ENCODE measurements at regions not wholly inside any gene's neighbourhood (a gene's known extent, or its start where the extent isn't known, plus 50 kb on each side); places are given as distances from the start of the nearest gene placed in this dataset.
"Not testable (repeated sequence)": the region's sequence is repeated elsewhere in the genome, so short reads cannot be mapped to it uniquely, and the experiment has no call there.

- DNase-seq, result not testable (repeated sequence)
Observed at GRCh38 chr3:130151555-130151954, 69.9 kb downstream of the ALG1L2 start.

- not testable (repeated sequence) for DNase-seq
Observed at GRCh38 chr3:130153247-130153646, 71.6 kb downstream of the ALG1L2 start.

GRCh38 chr3:130155464-130155863 is 73.8 kb downstream of the ALG1L2 start:
- not testable (repeated sequence) for DNase-seq

- DNase-seq, result not testable (repeated sequence)
Observed at GRCh38 chr3:130166856-130167255, 85.2 kb downstream of the ALG1L2 start.

GRCh38 chr3:130175195-130175594 is 93.6 kb downstream of the ALG1L2 start:
- DNase-seq, result not testable (repeated sequence)

GRCh38 chr3:130176476-130177256 is 95.0 kb downstream of the ALG1L2 start:
- not testable (repeated sequence) for DNase-seq

GRCh38 chr3:130178835-130179234 is 97.2 kb downstream of the ALG1L2 start:
- DNase-seq, result not testable (repeated sequence)

GRCh38 chr3:130179353-130179970 is 97.8 kb downstream of the ALG1L2 start:
- DNase-seq, result not testable (repeated sequence)

- DNase-seq, result not testable (repeated sequence)
Observed at GRCh38 chr3:130182475-130182874, 100.8 kb downstream of the ALG1L2 start.

GRCh38 chr3:130183689-130184088 is 102.1 kb downstream of the ALG1L2 start:
- DNase-seq, result not testable (repeated sequence)

GRCh38 chr3:130184152-130185024 is 102.8 kb downstream of the ALG1L2 start:
- not testable (repeated sequence) for DNase-seq

- not testable (repeated sequence) for DNase-seq
Observed at GRCh38 chr3:130201272-130201671, 119.6 kb downstream of the ALG1L2 start.

- DNase-seq, result not testable (repeated sequence)
Observed at GRCh38 chr3:130203633-130204032, 122.0 kb downstream of the ALG1L2 start.

- DNase-seq, result no peak
Observed at GRCh38 chr3:130227540-130227939, 117.9 kb upstream of the COL6A5 start.

- peak; percentile 8 for DNase-seq
Observed at GRCh38 chr3:130242850-130243569, 102.5 kb upstream of the COL6A5 start.

GRCh38 chr3:130243808-130244207 is 101.7 kb upstream of the COL6A5 start:
- no peak for DNase-seq

- DNase-seq, result no peak
Observed at GRCh38 chr3:130250982-130251381, 94.5 kb upstream of the COL6A5 start.

- DNase-seq, result no peak
Observed at GRCh38 chr3:130255442-130255841, 90.0 kb upstream of the COL6A5 start.

- no peak for DNase-seq
Observed at GRCh38 chr3:130256821-130257340, 88.6 kb upstream of the COL6A5 start.

GRCh38 chr3:130258532-130258952 is 86.9 kb upstream of the COL6A5 start:
- no peak for DNase-seq

GRCh38 chr3:130259166-130259874 is 86.2 kb upstream of the COL6A5 start:
- DNase-seq, result no peak

GRCh38 chr3:130260918-130261317 is 84.6 kb upstream of the COL6A5 start:
- no peak for DNase-seq
